ENCODE measurements at regions not wholly inside any gene's neighbourhood (a gene's known extent, or its start where the extent isn't known, plus 50 kb on each side); places are given as distances from the start of the nearest gene placed in this dataset.
A peak's percentile ranks its signal among the peaks of the same experiment; 100 is the strongest.

DNA sequence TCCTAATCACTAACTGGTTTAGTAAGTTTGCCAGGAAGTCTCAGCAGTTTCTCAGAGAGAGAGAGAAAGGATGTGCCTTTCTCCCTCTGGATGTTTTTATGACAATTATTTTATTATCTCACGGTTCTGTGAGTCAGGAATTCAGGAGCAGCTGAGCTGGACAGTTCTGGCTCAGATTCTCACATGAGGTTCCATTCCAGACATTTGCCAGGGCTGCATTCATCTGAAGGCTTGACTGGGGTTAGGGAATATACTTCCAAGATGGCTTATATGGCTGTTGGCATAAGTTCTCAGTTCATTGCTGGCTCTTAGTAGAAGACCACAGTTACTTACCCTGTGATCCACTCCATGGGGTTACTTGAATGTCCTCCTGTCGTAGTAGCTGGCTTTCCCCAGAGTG is 101.2 kb upstream of the ATF7IP start:
- Histone ChIP-seq H3K4me3 (ENCODE audit: low read length) (no peak overlapping the region), H3K9me3 (ENCODE audit: control insufficient read depth in 1 of 2, insufficient read depth in 1 of 2, low read length in 2 of 2) (peaks cover 0 to 12% of the 10 kb centered on the region in 2 experiments), H3K4me1 (ENCODE audit: insufficient read depth, low read length) (peaks cover 4% of the 10 kb centered on the region), H3K27ac (ENCODE audit: low read depth in 1 of 2, low read length in 2 of 2) (no peak overlapping the region), H3K27me3 (ENCODE audit: control insufficient read depth in 1 of 2, insufficient read depth in 2 of 2, low read length in 2 of 2) (no peaks in the 10 kb centered on the region), H3K36me3 (ENCODE audit: insufficient read depth, low read length) (no peaks in the 10 kb centered on the region)
- H3K4me1 Mint-ChIP-seq (ENCODE audit: low read depth): peaks cover 18% of the 10 kb centered on the region
- CTCF ChIA-PET: interaction anchor here (0.8 kb wide), 1 partner anchor 132 kb away, joined by 3 read pairs; no protein-coding TSS in a partner anchor
- H3K27me3 Mint-ChIP-seq: no peaks in the 10 kb centered on the region
- peaks cover 3% of the 10 kb centered on the region for H3K36me3 Mint-ChIP-seq (ENCODE audit: low read depth)
- H3K9me3 Mint-ChIP-seq: peaks cover under 1% of the 10 kb centered on the region
- ATAC-seq (ENCODE audit: poor library complexity) (no peak), DNase-seq (no peak)
- peak overlapping the region; percentile 15 for H3K27ac Mint-ChIP-seq
- no peak overlapping the region for H3K4me3 Mint-ChIP-seq
- no peak for TF ChIP-seq CTCF (IDR thresholded peaks at IDR 0.05)
- intact Hi-C loops (cut with DNase I, micrococcal nuclease): no loop called here
- POLR2A ChIA-PET: interaction anchor here (0.7 to 1.0 kb wide), 3 partner anchors 19 to 154 kb away, joined by 5 to 6 read pairs (median 5); partner anchors contain the start of gene ATF7IP

GRCh38 chr12:14264778-14265177 is 100.7 kb upstream of the ATF7IP start:
- Mint-ChIP-seq H3K4me1 (ENCODE audit: low read depth) (peaks cover 17% of the 10 kb centered on the region), H3K27me3 (no peaks in the 10 kb centered on the region), H3K9me3 (peaks cover 4% of the 10 kb centered on the region), H3K36me3 (ENCODE audit: low read depth) (peaks cover 6% of the 10 kb centered on the region), H3K27ac (peak overlapping the region; percentile 15), H3K4me3 (no peak overlapping the region)
- H3K27ac ChIP-seq (ENCODE audit: low read depth in 1 of 2, low read length in 2 of 2): no peak overlapping the region
- H3K4me3 ChIP-seq (ENCODE audit: low read length): no peak overlapping the region
- no peaks in the 10 kb centered on the region for H3K27me3 ChIP-seq (ENCODE audit: control insufficient read depth in 1 of 2, insufficient read depth in 2 of 2, low read length in 2 of 2)
- no peak for ATAC-seq (ENCODE audit: poor library complexity)
- peak in 2 of 14 experiments; percentile 20 to 37 for DNase-seq
- POLR2A ChIA-PET: no interaction called here
- H3K9me3 ChIP-seq (ENCODE audit: control insufficient read depth in 1 of 2, insufficient read depth in 1 of 2, low read length in 2 of 2): peaks cover 0 to 9% of the 10 kb centered on the region in 2 experiments
- H3K36me3 ChIP-seq (ENCODE audit: insufficient read depth, low read length): no peaks in the 10 kb centered on the region
- TF ChIP-seq CTCF (IDR thresholded peaks at IDR 0.05): no peak
- H3K4me1 ChIP-seq (ENCODE audit: insufficient read depth, low read length): peaks cover 4% of the 10 kb centered on the region
- intact Hi-C loops (cut with DNase I, micrococcal nuclease): no loop called here
- CTCF ChIA-PET: no interaction called here

- intact Hi-C loops (cut with DNase I, micrococcal nuclease): no loop called here
- H3K4me3 Mint-ChIP-seq: no peak overlapping the region
- POLR2A ChIA-PET: no interaction called here
- peaks cover 13% of the 10 kb centered on the region for H3K36me3 Mint-ChIP-seq (ENCODE audit: low read depth)
- H3K27me3 Mint-ChIP-seq: no peaks in the 10 kb centered on the region
- TF ChIP-seq CTCF (IDR thresholded peaks at IDR 0.05): no peak
- no peaks in the 10 kb centered on the region for H3K4me1 ChIP-seq (ENCODE audit: insufficient read depth, low read length)
- no peak for ATAC-seq (ENCODE audit: poor library complexity)
- peaks cover 8 to 10% of the 10 kb centered on the region in 2 experiments for H3K9me3 ChIP-seq (ENCODE audit: control insufficient read depth in 1 of 2, insufficient read depth in 1 of 2, low read length in 2 of 2)
- peaks cover 14% of the 10 kb centered on the region for H3K4me1 Mint-ChIP-seq (ENCODE audit: low read depth)
- no peak overlapping the region for H3K27ac Mint-ChIP-seq
- peaks cover 9% of the 10 kb centered on the region for H3K9me3 Mint-ChIP-seq
- H3K27me3 ChIP-seq (ENCODE audit: control insufficient read depth in 1 of 2, insufficient read depth in 2 of 2, low read length in 2 of 2): no peaks in the 10 kb centered on the region
- CTCF ChIA-PET: no interaction called here
- H3K4me3 ChIP-seq (ENCODE audit: low read length): no peak overlapping the region
- no peaks in the 10 kb centered on the region for H3K36me3 ChIP-seq (ENCODE audit: insufficient read depth, low read length)
- no peak overlapping the region for H3K27ac ChIP-seq (ENCODE audit: low read depth in 1 of 2, low read length in 2 of 2)
- no peak for DNase-seq
These were observed 97.4 kb upstream of the ATF7IP start for GRCh38 chr12:14268120-14268515.

All from CD4-positive, alpha-beta T cell (primary cell).